BJ (cell line): ENCODE measurements at regions not wholly inside any gene's neighbourhood (a gene's known extent, or its start where the extent isn't known, plus 50 kb on each side); places are given as distances from the start of the nearest gene placed in this dataset.

Experiments used
- CTCF ChIA-PET: fragments of 350-600 bp; formaldehyde crosslinking; extraction: SDS; loops from one replicate; lab custom pipeline; 2021; ENCODE audit warnings: antibody characterized with exemption, inconsistent platforms; lab: Yijun Ruan, JAX
- POLR2A ChIA-PET: fragments of 300-600 bp; sonication (Branson Sonifier 250); formaldehyde crosslinking; extraction: SDS; loops from one replicate; lab custom pipeline; 2021; ENCODE audit warnings: antibody characterized with exemption; lab: Charles Lee
- DNase-seq: peaks from one replicate; pipeline ENCODE4 v3.0.0-alpha.2; 2011; ENCODE audit warnings: low read depth
- H3K27me3 ChIP-seq: 2 replicates; pipeline ENCODE4 v1.6.0; 2011; ENCODE audit warnings: low read length; ENCODE audit not compliant: control insufficient read depth, insufficient read depth
- H3K36me3 ChIP-seq: 2 replicates; pipeline ENCODE4 v1.5.1; 2011; ENCODE audit warnings: low read length; ENCODE audit not compliant: control insufficient read depth, insufficient read depth
- H3K4me3 ChIP-seq: 2 replicates; pipeline ENCODE4 v1.5.1; 2011; ENCODE audit warnings: low read depth, mild to moderate bottlenecking, control low read depth, low read length
- TF ChIP-seq, protein P1 (sequence below): IDR thresholded peaks from 2 replicates; pipeline ENCODE4 v1.5.1; 2011; ENCODE audit warnings: low read depth, mild to moderate bottlenecking, control low read depth, inconsistent platforms, low read length, moderate library complexity; ENCODE audit not compliant: insufficient read depth

DNA sequence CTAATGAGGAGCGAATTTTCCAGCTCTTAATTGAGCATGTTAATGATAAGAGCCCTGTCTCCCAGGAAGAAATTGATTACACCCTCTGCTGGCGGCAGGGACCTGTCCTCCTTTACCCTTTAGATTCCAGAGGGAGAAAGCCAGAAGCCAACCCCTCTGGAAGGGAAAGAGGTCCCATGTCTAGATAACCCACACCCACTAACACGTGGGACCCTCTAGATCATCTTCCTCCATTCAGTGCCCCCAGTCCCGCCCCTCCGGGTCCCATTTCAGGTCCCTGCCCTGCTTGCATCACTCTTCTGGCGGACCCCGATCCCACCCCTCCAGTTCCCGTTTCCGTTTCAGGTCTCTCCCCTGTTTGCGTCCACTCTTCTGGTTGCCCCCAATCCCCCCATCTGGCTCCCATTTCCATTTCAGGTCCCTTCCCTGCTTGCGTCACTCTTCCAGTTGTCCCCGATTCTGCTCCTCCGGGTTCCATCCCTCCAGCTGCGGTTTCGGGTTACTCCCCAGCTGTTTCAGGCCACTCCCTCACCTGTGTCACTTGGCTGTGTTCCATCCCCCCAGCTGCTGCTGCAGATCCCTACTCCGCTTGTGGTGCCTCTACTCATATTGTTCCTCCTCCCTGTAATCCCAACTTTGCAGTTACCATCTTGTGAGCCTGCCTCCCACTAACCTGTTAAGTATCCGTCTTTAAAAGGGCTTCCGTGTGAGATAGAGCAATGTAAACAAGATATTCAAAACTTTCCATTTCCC, 202.4 kb downstream of the SH2D4B start:
- TF ChIP-seq, protein P1, sequence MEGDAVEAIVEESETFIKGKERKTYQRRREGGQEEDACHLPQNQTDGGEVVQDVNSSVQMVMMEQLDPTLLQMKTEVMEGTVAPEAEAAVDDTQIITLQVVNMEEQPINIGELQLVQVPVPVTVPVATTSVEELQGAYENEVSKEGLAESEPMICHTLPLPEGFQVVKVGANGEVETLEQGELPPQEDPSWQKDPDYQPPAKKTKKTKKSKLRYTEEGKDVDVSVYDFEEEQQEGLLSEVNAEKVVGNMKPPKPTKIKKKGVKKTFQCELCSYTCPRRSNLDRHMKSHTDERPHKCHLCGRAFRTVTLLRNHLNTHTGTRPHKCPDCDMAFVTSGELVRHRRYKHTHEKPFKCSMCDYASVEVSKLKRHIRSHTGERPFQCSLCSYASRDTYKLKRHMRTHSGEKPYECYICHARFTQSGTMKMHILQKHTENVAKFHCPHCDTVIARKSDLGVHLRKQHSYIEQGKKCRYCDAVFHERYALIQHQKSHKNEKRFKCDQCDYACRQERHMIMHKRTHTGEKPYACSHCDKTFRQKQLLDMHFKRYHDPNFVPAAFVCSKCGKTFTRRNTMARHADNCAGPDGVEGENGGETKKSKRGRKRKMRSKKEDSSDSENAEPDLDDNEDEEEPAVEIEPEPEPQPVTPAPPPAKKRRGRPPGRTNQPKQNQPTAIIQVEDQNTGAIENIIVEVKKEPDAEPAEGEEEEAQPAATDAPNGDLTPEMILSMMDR, result no peak
- no peaks in the 10 kb centered on the region for H3K27me3 ChIP-seq
- no peaks in the 10 kb centered on the region for H3K36me3 ChIP-seq
- no peak for DNase-seq
- no peak overlapping the region for H3K4me3 ChIP-seq
- ChIA-PET CTCF (no interaction called here), POLR2A (no interaction called here)

DNA sequence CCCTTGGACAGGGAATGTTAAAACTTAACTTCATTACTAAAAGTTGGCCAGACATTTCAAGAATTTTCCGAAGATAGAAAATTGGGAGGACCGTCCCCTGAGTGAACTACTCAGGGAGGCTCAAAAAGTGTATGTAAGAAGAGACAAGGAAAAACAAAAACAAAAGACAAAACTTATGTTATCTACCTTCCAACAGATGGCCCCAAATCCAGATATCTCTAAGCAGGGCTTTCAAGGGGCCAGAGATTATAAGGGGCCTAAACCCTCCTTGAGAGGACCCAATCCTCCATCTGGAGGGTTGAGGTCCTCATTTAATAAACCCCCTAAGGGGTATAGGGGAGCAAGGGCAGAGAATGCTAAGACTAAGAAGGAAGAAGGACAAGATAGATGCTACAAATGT, 203.6 kb downstream of the SH2D4B start:
- DNase-seq, result no peak
- H3K4me3 ChIP-seq, result no peak overlapping the region
- CTCF ChIA-PET, result no interaction called here
- POLR2A ChIA-PET, result no interaction called here
- no peaks in the 10 kb centered on the region for H3K36me3 ChIP-seq
- H3K27me3 ChIP-seq, result no peaks in the 10 kb centered on the region
- TF ChIP-seq, protein P1, result no peak

DNA sequence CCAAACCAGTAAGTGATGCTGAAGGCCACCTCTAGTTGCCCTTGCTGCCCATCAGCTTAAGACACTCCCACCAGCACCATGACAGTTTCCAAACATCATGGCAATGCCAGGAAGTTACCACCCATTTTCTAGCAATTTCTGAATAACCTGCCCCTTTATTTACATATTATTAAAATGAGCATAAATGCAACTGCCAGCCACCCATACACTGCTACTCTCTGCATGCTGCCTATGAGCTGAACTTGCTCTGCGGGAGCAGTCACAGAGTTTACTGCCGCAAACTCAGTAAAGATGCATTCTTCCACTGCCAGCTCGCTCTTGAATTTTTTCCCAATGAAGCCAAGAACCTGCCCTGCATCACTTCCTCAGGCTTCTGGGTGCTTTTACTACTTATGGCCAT, 212.6 kb downstream of the SH2D4B start:
- TF ChIP-seq, protein P1, result no peak
- no peak overlapping the region for H3K4me3 ChIP-seq
- POLR2A ChIA-PET, result no interaction called here
- DNase-seq, result no peak
- H3K27me3 ChIP-seq, result no peaks in the 10 kb centered on the region
- H3K36me3 ChIP-seq, result no peaks in the 10 kb centered on the region
- CTCF ChIA-PET, result no interaction called here

DNA sequence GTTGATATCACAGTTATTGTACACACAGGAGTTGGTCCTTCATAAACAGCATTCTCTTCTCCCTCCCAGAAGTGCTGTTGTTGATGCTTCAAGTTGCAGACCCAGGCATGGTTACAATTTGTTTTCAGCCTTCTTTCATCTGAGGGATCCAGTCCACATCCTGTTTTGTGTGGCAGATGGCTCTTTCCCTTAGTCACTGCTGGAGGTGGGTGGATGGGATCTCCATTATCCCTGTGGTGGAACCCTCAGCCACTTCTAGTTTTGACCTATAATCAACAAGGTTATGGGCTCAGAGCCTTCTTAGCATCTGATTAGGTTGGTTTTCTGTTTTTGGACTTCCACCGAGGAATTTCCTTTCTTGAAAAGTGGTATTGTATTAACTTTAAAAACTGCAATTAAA, 214.2 kb downstream of the SH2D4B start:
- no peak overlapping the region for H3K4me3 ChIP-seq
- TF ChIP-seq, protein P1, result no peak
- no peaks in the 10 kb centered on the region for H3K36me3 ChIP-seq
- no peaks in the 10 kb centered on the region for H3K27me3 ChIP-seq
- ChIA-PET POLR2A (no interaction called here), CTCF (no interaction called here)
- DNase-seq, result no peak

DNA sequence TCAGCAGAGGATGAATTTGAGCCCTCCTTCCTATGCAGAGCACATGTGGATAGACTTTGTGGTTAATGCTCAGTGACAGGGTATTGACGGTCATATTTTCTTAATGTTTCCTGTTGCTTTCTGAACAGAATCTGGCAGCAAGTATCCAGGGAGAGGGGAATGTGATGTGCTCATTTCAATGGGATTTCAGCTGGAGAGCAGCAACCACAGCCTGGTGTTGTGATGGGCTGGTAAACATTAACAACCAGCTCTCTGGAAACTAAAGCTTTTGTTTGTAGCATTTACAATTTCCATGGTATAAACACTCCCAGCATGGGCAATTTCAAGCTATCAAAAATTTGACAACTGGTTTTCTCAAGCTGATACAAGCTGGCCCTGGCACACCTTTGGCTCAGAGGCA, 215.9 kb downstream of the SH2D4B start:
- ChIA-PET POLR2A (no interaction called here), CTCF (no interaction called here)
- Histone ChIP-seq H3K27me3 (no peaks in the 10 kb centered on the region), H3K4me3 (no peak overlapping the region), H3K36me3 (no peaks in the 10 kb centered on the region)
- no peak for DNase-seq
- TF ChIP-seq, protein P1, result no peak
